ES-I3 (cell line): ENCODE measurements at regions not wholly inside any gene's neighbourhood (a gene's known extent, or its start where the extent isn't known, plus 50 kb on each side); places are given as distances from the start of the nearest gene placed in this dataset.

Experiments
- H3K36me3 ChIP-seq: 2 replicates; pipeline ENCODE4 v1.6.1; 2013; ENCODE audit warnings: mild to moderate bottlenecking, low read length, control low read depth, moderate library complexity; ENCODE audit not compliant: insufficient read depth
- H3K4me1 ChIP-seq: 2 replicates; pipeline ENCODE4 v1.6.1; 2013; ENCODE audit warnings: mild to moderate bottlenecking, control low read depth, low read length; ENCODE audit not compliant: insufficient read depth
- H3K9ac ChIP-seq: 2 replicates; pipeline ENCODE4 v1.6.1; 2013; ENCODE audit warnings: low read depth, mild to moderate bottlenecking, low read length, moderate library complexity
- H3K9me3 ChIP-seq: 2 replicates; pipeline ENCODE4 v1.6.1; 2013; ENCODE audit warnings: mild to moderate bottlenecking, low read length, moderate library complexity; ENCODE audit not compliant: control insufficient read depth, insufficient read depth

DNA sequence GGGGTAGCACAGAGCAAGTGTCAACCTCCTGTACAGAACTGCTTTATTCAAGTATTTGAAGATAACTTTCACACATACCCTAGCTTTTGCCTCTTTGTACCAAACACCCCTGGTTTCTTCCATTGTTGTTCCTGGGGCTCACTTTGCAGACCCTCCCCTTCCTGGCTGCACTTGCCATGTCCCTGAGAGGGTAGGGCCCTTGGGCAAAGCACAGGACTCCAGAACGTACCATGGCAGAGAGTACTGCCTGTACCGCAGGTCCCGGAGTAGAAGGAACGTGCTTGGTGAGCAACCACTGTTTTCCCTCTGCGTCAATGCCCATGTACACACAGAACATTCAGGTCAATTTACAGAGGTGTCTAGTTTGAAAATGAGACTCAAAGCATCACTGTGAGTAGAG, 290.4 kb downstream of the EN1 start:
- Histone ChIP-seq H3K4me1 (no peaks in the 10 kb centered on the region), H3K9me3 (no peaks in the 10 kb centered on the region), H3K9ac (no peak overlapping the region), H3K36me3 (no peaks in the 10 kb centered on the region)

DNA sequence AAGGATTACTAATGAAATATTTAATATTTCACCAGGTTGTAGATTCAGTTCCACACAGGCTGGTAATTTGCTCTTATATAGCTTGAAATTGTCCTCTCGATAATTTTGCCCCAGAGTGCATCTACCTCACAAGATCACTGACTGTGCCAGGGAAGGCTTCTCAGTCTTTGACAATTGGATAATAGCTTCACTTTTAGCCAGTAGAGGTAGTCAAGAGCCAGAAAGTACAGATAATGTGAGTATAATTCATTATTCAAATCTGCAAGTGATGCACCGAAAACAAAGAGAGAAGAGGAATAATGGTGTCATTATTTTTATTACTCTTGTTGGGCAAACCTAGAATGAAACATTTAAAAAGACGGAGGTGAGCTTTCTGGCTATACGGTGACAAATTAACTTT, 292.8 kb downstream of the EN1 start:
- Histone ChIP-seq H3K36me3 (no peaks in the 10 kb centered on the region), H3K9ac (no peak overlapping the region), H3K4me1 (no peaks in the 10 kb centered on the region), H3K9me3 (no peaks in the 10 kb centered on the region)

DNA sequence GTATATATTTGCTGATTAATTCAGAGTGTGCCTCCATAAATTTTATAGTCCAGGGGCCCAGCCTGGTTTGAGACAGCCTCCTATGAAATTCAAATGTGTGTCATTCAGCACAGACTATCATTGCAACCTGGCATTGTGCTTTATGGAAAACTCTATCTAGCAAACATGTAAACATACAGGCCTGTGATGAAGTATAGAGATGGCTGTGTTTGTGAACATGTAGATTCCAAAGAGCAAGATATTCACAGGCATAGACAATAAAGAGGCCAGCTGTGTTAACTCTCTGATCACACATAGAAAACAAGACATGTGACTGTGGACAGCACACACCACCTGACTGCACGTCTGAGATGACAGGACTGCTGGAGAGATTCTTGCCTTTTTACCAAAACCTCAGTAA, 297.9 kb downstream of the EN1 start:
- Histone ChIP-seq H3K4me1 (no peaks in the 10 kb centered on the region), H3K9me3 (no peaks in the 10 kb centered on the region), H3K9ac (no peak overlapping the region), H3K36me3 (no peaks in the 10 kb centered on the region)

DNA sequence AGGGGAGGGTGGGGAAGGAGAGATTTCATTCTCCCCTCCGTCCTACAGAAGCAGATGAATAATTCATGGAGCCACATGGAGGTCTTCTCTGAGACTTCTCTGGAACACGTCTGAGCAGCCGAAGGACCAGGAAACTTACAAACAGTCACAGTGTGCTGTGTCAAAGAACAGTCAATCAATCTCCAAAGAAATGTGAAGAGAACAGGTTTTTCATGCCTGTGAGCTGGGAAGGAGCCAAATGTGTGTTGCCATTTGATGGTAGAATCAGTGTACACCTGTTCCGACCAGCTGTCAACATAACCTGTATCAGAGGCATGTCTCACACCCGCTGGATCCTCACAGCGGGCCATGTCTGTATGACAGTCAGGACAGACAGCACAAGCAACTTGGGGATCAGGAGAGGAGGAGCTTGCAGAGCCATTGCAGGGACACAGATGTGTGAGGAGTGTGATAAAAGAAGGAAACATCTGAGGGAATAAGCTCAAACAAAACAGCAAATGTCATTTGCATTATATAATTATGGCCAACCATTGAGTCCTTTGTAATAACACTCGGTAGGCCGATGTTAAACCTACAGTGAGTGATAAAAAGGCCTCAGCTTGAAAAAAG, 298.5 kb downstream of the EN1 start:
- Histone ChIP-seq H3K9me3 (no peaks in the 10 kb centered on the region; the same call in 1 of the 2 replicates), H3K36me3 (no peaks in the 10 kb centered on the region), H3K9ac (no peak overlapping the region), H3K4me1 (no peaks in the 10 kb centered on the region)

DNA sequence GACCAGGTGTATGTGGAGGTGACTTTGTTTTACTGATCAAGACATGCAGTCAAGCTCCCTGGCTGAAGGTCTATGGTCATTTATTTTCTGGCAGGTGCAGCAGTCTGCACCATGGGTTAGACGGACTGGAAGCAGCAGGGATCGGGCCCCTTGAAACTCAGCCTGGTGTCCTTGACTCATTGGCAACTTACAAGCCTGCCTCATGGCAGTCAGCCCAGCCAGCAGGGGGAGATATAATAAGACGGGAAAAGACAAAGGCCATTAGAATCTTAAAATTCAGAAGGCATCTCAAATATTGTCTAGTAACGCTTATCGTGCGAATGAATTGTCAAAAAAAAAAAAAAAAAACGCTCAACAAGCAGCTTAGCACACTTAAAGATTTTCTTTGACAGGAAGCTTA, 308.2 kb downstream of the EN1 start:
- Histone ChIP-seq H3K9me3 (peaks cover 4% of the 10 kb centered on the region; the same call in 1 of the 2 replicates), H3K9ac (no peak overlapping the region), H3K4me1 (no peaks in the 10 kb centered on the region), H3K36me3 (no peaks in the 10 kb centered on the region; the same call in 1 of the 2 replicates)

DNA sequence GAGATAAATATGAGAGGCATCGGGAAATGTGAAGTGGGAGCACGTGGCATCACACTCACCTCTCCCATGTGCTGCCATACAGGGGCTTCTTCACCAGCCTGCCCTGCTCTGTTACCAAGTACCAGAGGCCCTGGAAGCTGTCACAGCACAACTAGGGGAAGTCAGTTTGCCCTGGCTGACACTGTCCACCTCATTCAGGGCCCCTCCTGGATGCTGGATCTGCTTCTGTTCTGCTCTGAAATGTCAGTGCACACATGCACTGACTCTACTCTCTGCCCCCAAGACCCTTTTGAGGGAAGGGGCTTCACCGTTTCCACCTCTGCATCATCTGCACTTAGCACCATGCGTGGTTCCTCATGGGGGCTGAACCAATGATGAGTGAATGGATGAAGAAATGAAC, 311.1 kb downstream of the EN1 start:
- Histone ChIP-seq H3K9ac (no peak overlapping the region), H3K9me3 (no peaks in the 10 kb centered on the region), H3K36me3 (no peaks in the 10 kb centered on the region; the same call in 1 of the 2 replicates), H3K4me1 (0 out of 2 replicates have a peak, but pooled peaks cover under 1% of the 10 kb centered on the region)

DNA sequence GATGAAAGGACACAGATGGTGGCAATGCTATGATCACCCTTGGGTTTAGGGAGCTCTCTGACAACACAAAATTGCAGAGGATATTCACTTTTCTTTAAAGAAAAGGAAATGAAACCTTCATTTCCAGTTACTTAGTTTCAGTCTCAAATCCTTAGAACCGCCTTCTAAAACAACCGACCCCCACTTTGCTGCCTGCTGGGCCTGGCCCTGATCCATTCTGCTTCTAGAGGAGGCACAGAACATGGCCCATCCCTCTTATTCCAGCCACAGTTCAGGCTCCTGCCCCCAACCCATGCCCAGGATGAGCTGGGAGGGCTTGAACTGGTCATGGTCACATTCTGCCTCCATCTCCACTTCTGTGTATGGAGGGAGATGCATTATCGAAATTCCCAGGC, 311.6 kb downstream of the EN1 start:
- H3K9me3 ChIP-seq = no peaks in the 10 kb centered on the region
- H3K4me1 ChIP-seq = peaks cover 5% of the 10 kb centered on the region
- H3K9ac ChIP-seq = no peak overlapping the region
- H3K36me3 ChIP-seq = no peaks in the 10 kb centered on the region; the same call in 1 of the 2 replicates

DNA sequence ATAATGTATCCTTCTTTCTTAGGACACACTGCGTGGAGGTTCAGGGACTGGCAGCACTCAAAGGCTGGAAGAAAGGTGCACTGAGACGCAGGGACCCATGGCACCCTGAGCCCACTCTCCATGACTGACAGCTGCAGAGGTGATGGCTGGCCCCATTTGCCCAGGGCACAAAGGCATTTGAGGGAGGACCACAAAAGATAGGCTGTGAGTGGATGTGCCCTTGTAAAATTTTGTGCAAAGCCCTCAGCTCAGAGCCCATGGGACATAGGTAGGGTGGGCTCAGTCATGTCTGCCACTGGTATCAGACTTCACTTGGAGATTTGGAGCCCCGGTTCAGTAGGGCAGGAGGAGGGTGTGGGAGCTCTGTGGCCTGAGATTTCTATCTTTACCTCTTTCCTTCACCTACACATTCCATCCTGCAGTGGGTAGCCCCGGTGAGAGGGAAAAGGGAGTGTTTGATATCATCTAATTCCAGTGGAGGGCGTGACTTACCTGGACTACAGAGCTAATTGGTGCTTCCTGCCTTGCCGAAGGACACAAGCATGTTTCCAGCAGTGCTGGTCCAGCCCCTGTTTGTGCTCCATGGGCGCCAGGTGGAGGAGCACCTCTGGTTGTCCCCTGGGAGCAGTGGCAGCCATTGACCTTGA, 312.2 kb downstream of the EN1 start:
- Histone ChIP-seq H3K9ac (no peak overlapping the region), H3K4me1 (peaks cover 10% of the 10 kb centered on the region), H3K9me3 (no peaks in the 10 kb centered on the region), H3K36me3 (no peaks in the 10 kb centered on the region; the same call in 1 of the 2 replicates)

DNA sequence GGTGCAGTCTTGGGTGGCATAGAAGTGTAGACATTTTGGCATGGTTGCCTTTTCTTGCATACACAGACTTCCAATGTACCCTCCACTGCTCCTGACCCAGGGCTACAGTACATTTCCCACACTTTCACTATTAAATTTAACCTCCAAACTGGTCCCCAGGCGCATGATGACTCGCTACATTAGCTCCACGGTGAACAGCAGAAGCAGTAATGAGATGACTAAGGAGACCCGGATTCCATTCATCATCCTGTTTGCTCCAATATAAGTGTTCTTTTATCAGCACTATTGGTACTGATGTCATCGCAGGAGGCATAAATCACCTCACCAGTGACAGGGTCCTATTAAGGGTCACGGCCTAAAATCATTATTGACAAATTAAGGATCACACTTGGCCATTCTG, 316.5 kb downstream of the EN1 start:
- H3K4me1 ChIP-seq = peaks cover 19% of the 10 kb centered on the region
- no peaks in the 10 kb centered on the region for H3K9me3 ChIP-seq
- no peaks in the 10 kb centered on the region; the same call in 1 of the 2 replicates for H3K36me3 ChIP-seq
- H3K9ac ChIP-seq = no peak overlapping the region

DNA sequence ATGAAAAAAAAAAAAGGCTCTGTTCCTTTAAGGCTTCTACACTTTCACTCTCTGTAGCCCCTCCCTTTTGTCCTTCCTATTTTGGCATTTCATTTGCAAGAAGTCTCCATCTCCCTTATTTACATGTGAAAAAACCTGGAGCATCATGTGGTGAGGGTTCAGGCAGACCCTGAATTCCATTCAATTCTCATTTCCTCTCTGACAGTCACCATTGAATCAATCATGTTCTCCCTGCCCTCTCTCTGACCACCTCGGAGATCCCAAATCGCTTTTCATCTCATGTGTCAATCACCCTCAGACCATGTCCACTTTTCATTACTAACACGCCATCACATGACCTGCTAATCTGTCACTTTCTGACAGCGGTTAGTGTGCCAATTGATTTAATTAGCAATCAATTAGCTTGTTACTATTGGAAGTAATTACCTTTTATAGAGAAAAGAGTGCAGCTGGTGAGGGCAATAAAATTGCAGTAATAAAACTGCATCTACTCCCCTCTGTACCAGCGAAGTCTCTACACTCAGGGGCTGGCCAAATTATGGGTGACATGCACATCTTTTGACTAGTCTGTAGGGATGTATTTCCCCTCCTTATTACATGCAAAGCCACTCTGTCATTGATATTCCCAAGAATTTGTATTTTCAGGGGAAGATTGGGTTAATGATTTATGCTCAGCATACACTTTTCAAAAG, 317.4 kb downstream of the EN1 start:
- no peaks in the 10 kb centered on the region for H3K9me3 ChIP-seq
- H3K9ac ChIP-seq = no peak overlapping the region
- no peaks in the 10 kb centered on the region; the same call in 1 of the 2 replicates for H3K36me3 ChIP-seq
- H3K4me1 ChIP-seq = peaks cover 19% of the 10 kb centered on the region

DNA sequence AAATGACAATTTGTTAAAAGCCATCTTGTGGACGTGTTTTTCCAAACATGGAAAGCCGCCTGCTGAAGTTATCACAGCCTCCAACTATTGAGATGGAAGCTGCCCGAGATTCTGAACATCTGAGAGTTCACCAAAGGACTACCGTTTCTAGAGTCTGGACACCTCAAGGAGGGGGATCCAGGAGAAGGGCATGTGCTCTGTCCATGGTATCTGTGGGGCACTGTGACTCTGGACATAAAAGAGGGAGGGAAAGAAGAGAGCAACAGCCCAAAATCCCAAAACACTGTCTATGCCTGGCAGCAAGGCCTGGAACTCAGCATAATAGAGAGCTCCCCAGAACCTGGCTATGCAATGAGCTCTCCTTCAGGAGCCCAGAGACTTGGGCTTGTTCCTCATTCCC, 319.9 kb downstream of the EN1 start:
- Histone ChIP-seq H3K9me3 (no peaks in the 10 kb centered on the region), H3K4me1 (peaks cover 19% of the 10 kb centered on the region), H3K9ac (no peak overlapping the region), H3K36me3 (no peaks in the 10 kb centered on the region)

DNA sequence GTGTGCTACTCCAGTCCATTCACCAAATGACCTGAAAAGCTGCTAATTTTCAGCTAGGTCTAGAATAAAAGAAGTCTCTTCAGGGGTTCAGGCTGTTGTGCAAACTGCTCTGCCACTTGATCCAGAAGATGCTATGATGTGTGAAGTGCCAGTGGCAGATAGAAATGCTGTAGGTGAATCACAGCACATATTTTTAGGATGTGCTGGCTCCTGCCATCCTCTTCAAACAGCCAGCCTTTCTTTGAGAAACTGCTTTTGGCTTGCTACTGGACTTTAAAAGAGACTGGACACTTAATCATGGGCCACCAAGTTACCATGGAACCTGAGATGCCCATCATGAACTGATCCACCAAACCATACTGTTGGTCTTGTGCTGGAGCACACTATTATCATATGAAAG, 322.1 kb downstream of the EN1 start:
- Histone ChIP-seq H3K36me3 (no peaks in the 10 kb centered on the region), H3K9ac (no peak overlapping the region), H3K9me3 (peaks cover 16% of the 10 kb centered on the region), H3K4me1 (peaks cover 9% of the 10 kb centered on the region)

DNA sequence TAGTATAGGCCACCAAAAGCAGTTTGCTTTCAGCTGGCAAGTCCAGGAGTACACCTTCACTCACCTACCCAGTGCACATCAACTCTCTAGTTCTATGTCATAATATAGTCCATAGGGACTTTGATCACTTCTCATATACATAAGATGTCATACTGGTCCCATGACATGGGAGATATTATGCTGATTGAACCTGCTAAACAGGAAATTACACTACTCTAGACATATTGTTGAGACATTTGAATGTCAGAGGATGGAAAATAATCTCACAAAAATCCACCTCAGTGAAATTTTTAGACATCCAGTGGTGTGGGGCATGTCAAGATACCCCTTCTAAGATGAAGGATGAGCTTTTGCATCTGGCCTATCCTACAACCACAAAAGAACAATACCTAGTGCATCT, 322.5 kb downstream of the EN1 start:
- Histone ChIP-seq H3K4me1 (peaks cover 5% of the 10 kb centered on the region), H3K9ac (no peak overlapping the region), H3K9me3 (peaks cover 16% of the 10 kb centered on the region), H3K36me3 (no peaks in the 10 kb centered on the region)

DNA sequence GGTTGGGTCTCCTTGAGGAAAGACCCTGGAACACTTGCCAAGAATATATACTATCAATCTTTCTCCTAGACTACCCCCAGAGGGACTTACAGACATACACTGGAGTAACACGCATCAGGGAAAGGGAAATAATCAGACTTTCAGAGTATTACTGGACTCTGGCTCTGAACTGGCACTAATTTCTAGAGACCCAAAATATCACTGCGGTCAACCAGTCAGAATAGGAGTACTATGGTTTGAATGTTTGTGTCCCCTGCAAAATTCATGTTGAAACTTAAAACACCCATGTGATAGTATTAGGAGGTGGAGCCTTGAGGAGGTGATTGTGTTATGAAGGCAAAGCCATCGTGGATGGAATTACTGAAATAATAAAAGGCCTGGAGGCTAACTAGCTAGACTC, 323.7 kb downstream of the EN1 start:
- peaks cover 16% of the 10 kb centered on the region for H3K9me3 ChIP-seq
- H3K4me1 ChIP-seq = no peaks in the 10 kb centered on the region
- no peaks in the 10 kb centered on the region for H3K36me3 ChIP-seq
- H3K9ac ChIP-seq = no peak overlapping the region

DNA sequence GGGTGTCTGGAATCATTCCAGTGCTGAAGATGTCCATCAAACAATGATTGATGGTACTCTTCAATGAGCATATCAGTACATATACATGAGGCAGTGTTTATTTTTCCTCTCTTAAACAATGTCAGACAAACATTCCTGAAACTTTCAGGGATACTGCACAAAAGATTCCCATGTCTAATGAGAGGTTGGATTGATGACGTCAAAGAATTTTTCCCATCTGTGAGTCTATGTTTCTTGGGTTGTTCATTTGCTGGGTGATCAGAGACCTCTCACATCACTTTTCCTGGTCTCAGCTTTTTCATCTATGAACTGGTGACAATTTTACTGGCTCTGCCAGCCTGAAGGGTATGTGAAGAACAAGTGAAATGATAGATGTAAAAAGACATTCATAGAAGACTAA, 325.5 kb downstream of the EN1 start:
- H3K9me3 ChIP-seq = peaks cover 16% of the 10 kb centered on the region
- no peaks in the 10 kb centered on the region for H3K36me3 ChIP-seq
- H3K9ac ChIP-seq = no peak overlapping the region
- no peaks in the 10 kb centered on the region for H3K4me1 ChIP-seq
